ENCODE measurements at regions not wholly inside any gene's neighbourhood (a gene's known extent, or its start where the extent isn't known, plus 50 kb on each side); places are given as distances from the start of the nearest gene placed in this dataset.
"Not testable (repeated sequence)": the region's sequence is repeated elsewhere in the genome, so short reads cannot be mapped to it uniquely, and the experiment has no call there.

GRCh38 chr3:66633402-66634381 lies 132.9 kb upstream of the LRIG1 start:
- H3K27me3 ChIP-seq (ENCODE audit: control insufficient read depth in 1 of 2, insufficient read depth in 2 of 2, low read length in 2 of 2) = no peaks in the 10 kb centered on the region
- H3K4me3 ChIP-seq (ENCODE audit: low read length in 2 of 2) = no peak overlapping the region
- peaks cover 2% of the 10 kb centered on the region for H3K4me1 ChIP-seq (ENCODE audit: control insufficient read depth, insufficient read depth, low read length)
- H3K9me3 ChIP-seq (ENCODE audit: control insufficient read depth in 2 of 2, low read length in 2 of 2) = no peaks in the 10 kb centered on the region
- H3K9ac ChIP-seq (ENCODE audit: low read length in 2 of 2) = no peak overlapping the region
- no peaks in the 10 kb centered on the region for H3K36me3 ChIP-seq (ENCODE audit: control insufficient read depth in 2 of 2, insufficient read depth in 2 of 2, low read length in 2 of 2)
- H3K27ac ChIP-seq (ENCODE audit: low read length) = no peak overlapping the region

DNA sequence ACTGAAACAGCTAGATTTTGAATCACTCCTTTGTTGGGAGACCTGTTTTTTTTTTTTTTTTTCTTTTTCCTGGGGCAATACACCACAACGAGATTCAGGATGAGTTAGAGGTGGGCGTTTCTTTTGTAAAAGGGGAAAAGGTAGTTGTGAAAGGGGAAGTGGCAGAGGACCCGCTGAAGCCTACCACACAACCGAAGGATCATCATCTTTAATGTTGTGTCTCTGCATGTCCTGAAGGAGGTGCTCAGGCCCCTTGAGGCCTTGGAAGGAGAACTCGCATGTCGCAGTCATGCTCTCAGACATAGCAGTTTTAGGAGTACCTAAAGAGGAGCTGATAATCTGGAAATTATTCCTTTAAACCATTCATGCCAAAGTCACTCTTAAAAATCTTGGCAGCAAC lies 137.9 kb upstream of the LRIG1 start:
- H3K36me3 ChIP-seq (ENCODE audit: control insufficient read depth in 2 of 2, insufficient read depth in 2 of 2, low read length in 2 of 2) = no peaks in the 10 kb centered on the region
- H3K27ac ChIP-seq (ENCODE audit: low read length) = no peak overlapping the region
- no peaks in the 10 kb centered on the region for H3K9me3 ChIP-seq (ENCODE audit: control insufficient read depth in 2 of 2, low read length in 2 of 2)
- H3K4me1 ChIP-seq (ENCODE audit: control insufficient read depth, insufficient read depth, low read length) = no peaks in the 10 kb centered on the region
- H3K9ac ChIP-seq (ENCODE audit: low read length in 2 of 2) = no peak overlapping the region
- H3K27me3 ChIP-seq (ENCODE audit: control insufficient read depth in 1 of 2, insufficient read depth in 2 of 2, low read length in 2 of 2) = no peaks in the 10 kb centered on the region
- H3K4me3 ChIP-seq (ENCODE audit: low read length in 2 of 2) = no peak overlapping the region

GRCh38 chr3:66639809-66640356 lies 139.1 kb upstream of the LRIG1 start:
- Histone ChIP-seq H3K36me3 (ENCODE audit: control insufficient read depth in 2 of 2, insufficient read depth in 2 of 2, low read length in 2 of 2) (no peaks in the 10 kb centered on the region), H3K27ac (ENCODE audit: low read length) (no peak overlapping the region), H3K4me3 (ENCODE audit: low read length in 2 of 2) (no peak overlapping the region), H3K27me3 (ENCODE audit: control insufficient read depth in 1 of 2, insufficient read depth in 2 of 2, low read length in 2 of 2) (no peaks in the 10 kb centered on the region), H3K4me1 (ENCODE audit: control insufficient read depth, insufficient read depth, low read length) (no peaks in the 10 kb centered on the region), H3K9me3 (ENCODE audit: control insufficient read depth in 2 of 2, low read length in 2 of 2) (no peaks in the 10 kb centered on the region), H3K9ac (ENCODE audit: low read length in 2 of 2) (no peak overlapping the region)

DNA sequence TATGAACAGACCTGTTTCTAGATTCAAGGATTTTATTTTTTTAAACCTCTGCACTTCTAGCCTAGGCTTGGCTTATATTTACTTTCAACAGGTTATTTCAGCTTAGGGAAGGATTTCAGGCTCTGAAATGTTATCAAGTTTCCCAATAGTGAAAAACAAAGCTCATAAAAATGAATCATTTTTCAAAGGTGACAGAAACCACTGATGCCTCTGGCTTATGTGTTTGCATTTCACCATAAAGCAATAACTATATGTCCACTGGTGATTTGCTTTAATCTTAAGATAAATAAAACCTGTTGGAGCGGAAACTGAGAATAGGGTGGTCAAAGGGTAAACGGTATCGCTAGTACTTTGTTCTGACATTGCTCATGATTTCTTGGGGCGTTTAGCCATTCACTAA lies 141.2 kb upstream of the LRIG1 start:
- no peak overlapping the region for H3K9ac ChIP-seq (ENCODE audit: low read length in 2 of 2)
- H3K27me3 ChIP-seq (ENCODE audit: control insufficient read depth in 1 of 2, insufficient read depth in 2 of 2, low read length in 2 of 2) = no peaks in the 10 kb centered on the region
- no peaks in the 10 kb centered on the region for H3K4me1 ChIP-seq (ENCODE audit: control insufficient read depth, insufficient read depth, low read length)
- no peaks in the 10 kb centered on the region for H3K36me3 ChIP-seq (ENCODE audit: control insufficient read depth in 2 of 2, insufficient read depth in 2 of 2, low read length in 2 of 2)
- no peak overlapping the region for H3K4me3 ChIP-seq (ENCODE audit: low read length in 2 of 2)
- no peaks in the 10 kb centered on the region for H3K9me3 ChIP-seq (ENCODE audit: control insufficient read depth in 2 of 2, low read length in 2 of 2)
- no peak overlapping the region for H3K27ac ChIP-seq (ENCODE audit: low read length)

DNA sequence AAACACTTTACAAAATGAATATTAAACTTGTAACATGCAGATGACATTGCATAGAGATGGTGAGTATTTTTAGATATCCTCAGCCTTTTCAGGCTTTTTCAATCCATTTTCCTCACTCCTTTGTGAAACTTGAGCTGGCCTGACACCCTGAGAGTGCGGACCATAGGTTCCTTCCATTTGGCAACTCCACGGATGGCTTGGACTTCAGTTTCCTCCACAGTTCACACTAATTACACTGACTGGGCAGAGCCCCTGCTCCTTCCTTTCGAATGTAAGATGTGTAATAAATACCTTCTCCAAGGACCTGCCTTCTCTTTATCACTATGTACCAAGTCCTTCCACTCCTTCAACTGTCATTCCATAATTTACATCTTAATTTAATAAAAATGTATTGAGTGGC lies 141.7 kb upstream of the LRIG1 start:
- H3K4me1 ChIP-seq (ENCODE audit: control insufficient read depth, insufficient read depth, low read length) = no peaks in the 10 kb centered on the region

DNA sequence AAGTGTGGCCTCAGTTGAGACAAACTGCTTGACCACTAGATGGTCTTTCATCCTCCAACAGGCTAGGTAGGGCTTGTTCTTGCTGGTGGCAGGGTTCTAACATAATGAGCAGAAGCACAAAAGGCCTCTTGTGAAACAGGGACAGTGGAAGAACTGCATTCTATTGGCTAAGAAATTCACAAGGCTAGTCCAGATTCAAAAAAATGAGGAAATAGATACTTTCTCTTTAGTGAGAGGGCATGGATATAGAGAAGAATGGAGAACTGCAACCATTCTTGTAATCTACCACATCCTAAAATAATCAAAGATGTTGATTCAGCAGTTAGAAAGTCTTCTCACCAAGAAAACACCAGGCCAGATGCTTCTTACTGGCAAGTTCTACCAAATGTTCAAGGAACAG lies 143.7 kb upstream of the LRIG1 start:
- no peak overlapping the region for H3K27ac ChIP-seq (ENCODE audit: low read length)
- H3K9ac ChIP-seq (ENCODE audit: low read length in 2 of 2) = no peak overlapping the region
- no peaks in the 10 kb centered on the region for H3K4me1 ChIP-seq (ENCODE audit: control insufficient read depth, insufficient read depth, low read length)
- H3K36me3 ChIP-seq (ENCODE audit: control insufficient read depth in 2 of 2, insufficient read depth in 2 of 2, low read length in 2 of 2) = no peaks in the 10 kb centered on the region
- no peaks in the 10 kb centered on the region for H3K9me3 ChIP-seq (ENCODE audit: control insufficient read depth in 2 of 2, low read length in 2 of 2)
- no peaks in the 10 kb centered on the region for H3K27me3 ChIP-seq (ENCODE audit: control insufficient read depth in 1 of 2, insufficient read depth in 2 of 2, low read length in 2 of 2)
- no peak overlapping the region for H3K4me3 ChIP-seq (ENCODE audit: low read length in 2 of 2)

More for the DNA sequence above, 141.7 kb upstream of the LRIG1 start:
- H3K27ac ChIP-seq (ENCODE audit: low read length) = no peak overlapping the region
- H3K27me3 ChIP-seq (ENCODE audit: control insufficient read depth in 1 of 2, insufficient read depth in 2 of 2, low read length in 2 of 2) = no peaks in the 10 kb centered on the region
- H3K9me3 ChIP-seq (ENCODE audit: control insufficient read depth in 2 of 2, low read length in 2 of 2) = no peaks in the 10 kb centered on the region
- H3K4me3 ChIP-seq (ENCODE audit: low read length in 2 of 2) = no peak overlapping the region
- H3K36me3 ChIP-seq (ENCODE audit: control insufficient read depth in 2 of 2, insufficient read depth in 2 of 2, low read length in 2 of 2) = no peaks in the 10 kb centered on the region
- no peak overlapping the region for H3K9ac ChIP-seq (ENCODE audit: low read length in 2 of 2)

DNA sequence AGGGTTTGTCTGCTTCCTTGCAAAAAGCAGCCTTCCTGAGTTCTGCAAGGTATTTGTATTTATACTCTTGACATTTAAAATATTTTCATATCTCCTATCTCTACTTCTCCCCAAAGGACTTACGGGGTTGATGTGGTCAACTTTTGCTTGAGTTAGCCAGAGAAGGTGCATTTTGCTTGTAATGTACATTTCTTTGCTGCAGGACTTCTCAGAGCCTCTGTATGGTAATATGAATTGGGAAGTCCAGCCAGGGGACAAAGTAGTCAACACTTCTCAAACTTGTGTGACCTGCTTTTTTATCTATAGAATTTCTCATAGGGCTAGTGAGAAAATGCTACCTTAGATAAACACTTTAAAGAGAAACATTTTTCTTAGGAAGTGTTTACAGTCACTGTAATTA lies 148.2 kb upstream of the LRIG1 start:
- Histone ChIP-seq H3K9me3 (ENCODE audit: control insufficient read depth in 2 of 2, low read length in 2 of 2) (no peaks in the 10 kb centered on the region), H3K9ac (ENCODE audit: low read length in 2 of 2) (no peak overlapping the region), H3K27ac (ENCODE audit: low read length) (no peak overlapping the region), H3K36me3 (ENCODE audit: control insufficient read depth in 2 of 2, insufficient read depth in 2 of 2, low read length in 2 of 2) (no peaks in the 10 kb centered on the region), H3K4me1 (ENCODE audit: control insufficient read depth, insufficient read depth, low read length) (no peaks in the 10 kb centered on the region), H3K4me3 (ENCODE audit: low read length in 2 of 2) (no peak overlapping the region), H3K27me3 (ENCODE audit: control insufficient read depth in 1 of 2, insufficient read depth in 2 of 2, low read length in 2 of 2) (no peaks in the 10 kb centered on the region)

DNA sequence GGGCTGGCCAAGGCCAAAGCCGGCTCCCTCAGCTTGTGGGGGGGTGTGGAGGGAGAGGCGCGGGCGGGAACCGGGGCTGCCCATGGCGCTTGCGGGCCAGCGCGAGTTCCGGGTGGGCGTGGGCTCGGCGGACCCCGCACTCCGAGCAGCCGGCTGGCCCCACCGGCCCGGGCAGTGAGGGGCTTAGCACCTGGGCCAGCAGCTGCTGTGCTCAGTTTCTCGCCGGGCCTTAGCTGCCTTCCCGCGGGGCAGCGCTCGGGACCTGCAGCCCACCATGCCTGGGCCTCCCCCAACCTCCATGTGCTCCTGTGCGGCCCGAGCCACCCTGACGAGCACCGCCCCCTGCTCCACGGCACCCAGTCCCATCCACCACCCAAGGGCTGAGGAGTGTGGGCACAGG lies 150.7 kb upstream of the LRIG1 start:
- H3K36me3 ChIP-seq (ENCODE audit: control insufficient read depth in 2 of 2, insufficient read depth in 2 of 2, low read length in 2 of 2); H3K9me3 ChIP-seq (ENCODE audit: control insufficient read depth in 2 of 2, low read length in 2 of 2); H3K9ac ChIP-seq (ENCODE audit: low read length in 2 of 2); H3K27me3 ChIP-seq (ENCODE audit: control insufficient read depth in 1 of 2, insufficient read depth in 2 of 2, low read length in 2 of 2); H3K4me3 ChIP-seq (ENCODE audit: low read length in 2 of 2); H3K4me1 ChIP-seq (ENCODE audit: control insufficient read depth, insufficient read depth, low read length); H3K27ac ChIP-seq (ENCODE audit: low read length): not testable (repeated sequence)

DNA sequence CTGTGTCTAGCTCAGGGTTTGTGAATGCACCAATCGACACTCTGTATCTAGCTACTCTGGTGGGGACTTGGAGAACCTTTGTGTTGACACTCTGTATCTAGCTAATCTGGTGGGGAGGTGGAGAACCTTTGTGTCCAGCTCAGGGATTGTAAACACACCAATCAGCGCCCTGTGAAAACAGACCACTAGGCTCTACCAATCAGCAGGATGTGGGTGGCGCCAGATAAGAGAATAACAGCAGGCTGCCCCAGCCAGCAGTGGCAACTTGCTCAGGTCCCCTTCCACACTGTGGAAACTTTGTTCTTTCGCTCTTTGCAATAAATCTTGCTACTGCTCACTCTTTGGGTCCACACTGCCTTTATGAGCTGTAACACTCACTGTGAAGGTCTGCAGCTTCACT lies 151.3 kb upstream of the LRIG1 start:
- H3K4me3 ChIP-seq (ENCODE audit: low read length in 2 of 2); H3K36me3 ChIP-seq (ENCODE audit: control insufficient read depth in 2 of 2, insufficient read depth in 2 of 2, low read length in 2 of 2); H3K4me1 ChIP-seq (ENCODE audit: control insufficient read depth, insufficient read depth, low read length); H3K27ac ChIP-seq (ENCODE audit: low read length); H3K9ac ChIP-seq (ENCODE audit: low read length in 2 of 2); H3K9me3 ChIP-seq (ENCODE audit: control insufficient read depth in 2 of 2, low read length in 2 of 2); H3K27me3 ChIP-seq (ENCODE audit: control insufficient read depth in 1 of 2, insufficient read depth in 2 of 2, low read length in 2 of 2): not testable (repeated sequence)

GRCh38 chr3:66655044-66655443 lies 154.2 kb upstream of the LRIG1 start:
- H3K36me3 ChIP-seq (ENCODE audit: control insufficient read depth in 2 of 2, insufficient read depth in 2 of 2, low read length in 2 of 2) = no peaks in the 10 kb centered on the region
- no peaks in the 10 kb centered on the region for H3K9me3 ChIP-seq (ENCODE audit: control insufficient read depth in 2 of 2, low read length in 2 of 2)
- no peaks in the 10 kb centered on the region for H3K27me3 ChIP-seq (ENCODE audit: control insufficient read depth in 1 of 2, insufficient read depth in 2 of 2, low read length in 2 of 2)

DNA sequence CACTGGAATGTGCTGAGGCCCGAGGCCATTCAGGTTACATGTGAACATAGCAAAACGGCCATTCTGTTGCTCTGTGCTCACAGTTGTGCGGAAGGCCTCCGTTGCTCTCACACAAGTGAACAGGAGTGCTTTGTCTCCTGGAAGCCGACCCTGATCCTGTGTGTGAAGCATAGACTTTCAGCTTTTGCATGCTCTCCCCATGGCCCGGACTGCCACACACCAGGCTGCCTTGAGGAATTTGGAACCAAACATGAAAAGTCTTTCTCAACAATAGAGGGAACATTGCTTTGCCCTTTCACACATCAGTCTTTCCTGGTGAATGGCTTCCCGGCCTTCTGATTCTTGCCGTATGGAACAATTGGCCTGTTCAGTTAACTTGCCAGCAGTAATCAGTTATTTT lies 154.8 kb upstream of the LRIG1 start:
- Histone ChIP-seq H3K4me1 (ENCODE audit: control insufficient read depth, insufficient read depth, low read length) (peaks cover 3% of the 10 kb centered on the region), H3K9me3 (ENCODE audit: control insufficient read depth in 2 of 2, low read length in 2 of 2) (no peaks in the 10 kb centered on the region), H3K4me3 (ENCODE audit: low read length in 2 of 2) (no peak overlapping the region), H3K36me3 (ENCODE audit: control insufficient read depth in 2 of 2, insufficient read depth in 2 of 2, low read length in 2 of 2) (no peaks in the 10 kb centered on the region), H3K27me3 (ENCODE audit: control insufficient read depth in 1 of 2, insufficient read depth in 2 of 2, low read length in 2 of 2) (no peaks in the 10 kb centered on the region), H3K27ac (ENCODE audit: low read length) (no peak overlapping the region), H3K9ac (ENCODE audit: low read length in 2 of 2) (no peak overlapping the region)

More at GRCh38 chr3:66655044-66655443, 154.2 kb upstream of the LRIG1 start:
- Histone ChIP-seq H3K27ac (ENCODE audit: low read length) (no peak overlapping the region), H3K9ac (ENCODE audit: low read length in 2 of 2) (no peak overlapping the region), H3K4me3 (ENCODE audit: low read length in 2 of 2) (no peak overlapping the region), H3K4me1 (ENCODE audit: control insufficient read depth, insufficient read depth, low read length) (peaks cover 3% of the 10 kb centered on the region)
